ENCODE measurements at regions not wholly inside any gene's neighbourhood (a gene's known extent, or its start where the extent isn't known, plus 50 kb on each side); places are given as distances from the start of the nearest gene placed in this dataset.

DNA sequence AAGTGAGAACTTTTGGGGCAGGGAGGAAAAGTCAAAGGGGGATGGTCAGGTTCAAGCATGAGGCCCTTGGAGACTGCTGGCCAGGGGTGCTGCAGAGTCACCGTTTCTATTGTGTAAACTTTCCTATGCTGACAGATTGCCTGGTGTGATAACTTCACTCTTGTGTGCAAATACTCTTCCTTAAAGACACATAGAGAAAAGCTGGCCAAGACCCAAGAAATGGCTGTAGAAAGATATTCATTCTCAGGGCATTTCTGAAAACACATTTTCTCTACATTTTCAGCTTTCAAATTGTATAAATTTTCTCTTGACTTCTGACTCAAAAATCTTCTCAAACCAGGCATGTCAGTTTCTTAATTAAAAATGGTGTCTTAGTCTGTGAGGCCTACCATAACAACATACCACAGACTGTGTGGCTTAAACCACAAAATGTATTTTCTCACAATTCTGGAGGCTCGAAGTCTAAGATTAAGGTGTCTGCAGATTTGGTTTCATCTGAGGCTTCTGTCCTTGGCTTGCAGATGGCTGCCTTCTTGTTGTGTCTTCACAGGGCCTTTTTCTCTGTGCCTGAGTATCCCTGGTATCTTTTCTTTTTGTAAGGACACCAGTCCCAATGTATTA, 304.5 kb downstream of the KCNRG start:
- no peak for DNase-seq (ENCODE audit: low spot score)

DNA sequence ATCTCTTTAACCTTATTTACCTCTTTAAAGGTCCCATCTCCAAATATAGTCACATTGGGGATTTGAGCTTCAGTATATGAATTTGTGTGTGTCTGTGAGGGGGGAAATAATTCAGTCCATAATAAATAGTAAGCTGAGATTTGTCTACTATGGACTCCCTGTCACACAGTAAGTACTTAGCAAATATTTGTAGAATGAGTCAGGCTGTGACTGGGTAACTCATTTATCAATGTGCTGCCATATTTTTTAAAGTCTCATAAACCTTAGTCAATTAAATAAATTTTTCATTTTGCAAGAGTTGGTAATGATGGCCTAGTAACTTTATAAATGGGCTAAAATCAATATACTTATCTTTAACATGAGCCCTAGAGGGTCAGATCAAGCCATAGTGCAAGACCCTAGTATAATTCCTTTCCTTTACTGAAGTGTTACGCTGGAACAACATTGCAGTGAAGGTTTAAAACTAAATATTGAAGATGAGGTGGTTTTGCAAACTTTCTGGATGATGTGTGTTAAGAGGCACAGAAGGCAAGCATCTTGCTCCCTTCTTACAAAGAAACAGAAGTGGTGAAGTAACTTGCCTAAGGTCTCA, 305.1 kb downstream of the KCNRG start:
- DNase-seq (ENCODE audit: low spot score), result peak; percentile 46

DNA sequence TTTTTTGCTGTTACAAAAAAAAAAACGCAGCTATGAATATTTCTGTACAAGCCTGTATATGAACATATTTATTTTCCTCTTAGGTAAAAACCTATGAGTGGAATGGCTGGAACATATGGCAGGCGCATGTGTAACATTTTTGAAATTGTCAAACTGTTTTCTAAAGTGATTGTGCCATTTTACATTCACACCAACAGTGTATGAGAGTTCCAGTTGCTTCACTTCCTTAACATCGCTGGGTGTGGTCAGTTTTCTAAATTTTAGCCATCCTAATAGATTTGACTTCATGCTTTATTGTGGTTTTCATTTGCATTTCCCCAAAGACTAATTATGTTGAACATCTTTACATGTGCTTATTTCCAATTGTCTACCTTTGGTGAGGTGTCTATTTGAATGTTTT, 306.8 kb downstream of the KCNRG start:
- no peak for DNase-seq (ENCODE audit: low spot score)

DNA sequence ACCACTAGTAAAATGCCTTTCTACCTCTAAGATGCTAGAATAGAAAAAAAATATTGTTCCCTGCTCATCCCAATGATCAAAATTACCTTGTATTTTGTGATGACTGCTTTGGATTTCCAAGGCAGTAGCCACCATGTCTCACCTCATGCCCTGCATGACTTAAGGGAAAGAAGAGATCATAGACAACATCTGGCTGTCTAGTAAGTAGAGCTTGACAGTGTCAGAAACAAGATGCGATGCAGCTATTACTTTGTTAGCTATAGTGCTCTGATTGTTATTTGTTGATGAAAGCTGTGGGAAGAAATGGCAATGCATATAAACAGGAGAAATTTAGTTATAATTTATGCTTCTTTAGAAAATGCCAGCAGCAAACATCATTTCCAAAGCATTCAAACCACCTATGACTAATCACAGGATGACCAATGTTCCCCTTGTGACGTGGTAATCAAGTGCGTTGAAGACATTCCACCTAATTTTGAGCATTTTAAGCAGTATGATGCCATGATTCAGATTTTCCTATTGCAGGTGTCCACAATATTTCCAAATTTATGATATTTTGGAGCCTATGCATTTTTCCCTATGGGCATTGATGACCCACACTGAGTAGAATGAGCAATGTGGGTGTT, 308.3 kb downstream of the KCNRG start:
- DNase-seq (ENCODE audit: low spot score), result no peak

DNA sequence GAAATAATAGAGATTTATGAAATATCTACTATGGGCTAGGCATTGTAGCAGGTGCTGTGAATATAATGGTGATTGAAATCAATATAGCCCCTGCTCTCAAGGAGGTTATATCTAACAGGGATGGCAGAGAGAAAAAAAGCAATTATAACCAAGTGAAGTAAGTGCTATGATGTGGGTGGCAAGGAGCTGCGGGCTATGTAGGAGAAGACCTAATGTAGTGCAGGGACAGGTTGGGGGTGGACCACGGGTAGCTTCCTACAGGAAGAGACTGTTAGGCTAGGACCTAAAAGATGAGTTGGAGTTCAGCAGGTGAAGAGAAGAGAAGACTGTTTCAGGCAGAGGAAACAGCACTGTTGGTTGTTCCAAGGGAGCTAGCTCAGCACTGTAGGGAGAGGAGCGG, 311.0 kb downstream of the KCNRG start:
- no peak for DNase-seq (ENCODE audit: low spot score)

DNA sequence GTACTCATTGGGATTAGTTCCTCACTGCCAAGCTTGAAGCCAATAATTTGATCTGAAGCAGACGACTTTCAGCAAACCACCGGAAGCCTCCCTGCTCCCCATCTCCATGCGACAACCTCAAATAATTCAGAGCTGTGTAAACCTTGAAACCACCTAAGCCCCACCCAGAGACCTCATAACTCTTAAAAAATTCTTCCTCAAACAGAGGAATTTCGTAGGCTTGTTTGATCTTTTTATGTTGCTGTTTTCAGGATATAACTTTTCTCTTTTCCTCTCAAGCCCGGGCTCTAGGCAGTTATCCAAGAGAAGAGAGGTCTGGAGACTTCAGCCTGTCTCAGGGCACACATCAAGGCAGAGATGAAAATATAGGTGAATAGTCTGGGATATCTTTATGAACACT, 311.6 kb downstream of the KCNRG start:
- DNase-seq (ENCODE audit: low spot score), result peak; percentile 51

DNA sequence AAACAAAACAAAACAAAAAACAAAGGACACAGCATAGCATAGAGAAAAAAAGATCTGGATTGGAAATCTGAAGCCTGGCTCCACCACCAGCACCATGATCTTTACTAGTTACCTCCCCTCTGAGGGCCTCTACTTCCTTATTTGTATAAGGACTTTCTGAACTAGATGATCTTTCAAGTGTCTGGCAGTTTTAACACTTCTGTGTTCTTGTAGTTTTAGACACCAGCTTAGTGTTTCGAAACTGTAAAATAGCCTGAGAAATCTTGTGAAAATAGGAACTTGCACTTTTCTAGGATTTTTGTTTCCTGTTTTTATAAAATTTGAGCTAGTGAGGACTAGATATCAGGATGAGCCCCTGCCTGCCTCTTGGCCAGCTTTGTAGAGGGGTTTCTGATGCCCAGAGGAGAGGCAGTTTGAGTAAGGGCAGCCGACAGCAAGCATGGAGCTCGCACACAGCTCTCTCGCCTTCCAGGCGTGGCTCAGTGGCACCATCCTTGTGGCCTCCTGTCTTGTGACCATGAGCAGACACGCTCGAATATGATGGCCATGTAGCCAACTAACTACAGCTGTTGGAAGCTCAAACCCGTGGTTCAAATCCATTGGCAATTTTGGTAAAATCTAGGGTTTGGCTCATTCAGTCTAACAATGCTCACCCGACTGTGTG, 319.0 kb downstream of the KCNRG start:
- DNase-seq (ENCODE audit: low spot score), result no peak

DNA sequence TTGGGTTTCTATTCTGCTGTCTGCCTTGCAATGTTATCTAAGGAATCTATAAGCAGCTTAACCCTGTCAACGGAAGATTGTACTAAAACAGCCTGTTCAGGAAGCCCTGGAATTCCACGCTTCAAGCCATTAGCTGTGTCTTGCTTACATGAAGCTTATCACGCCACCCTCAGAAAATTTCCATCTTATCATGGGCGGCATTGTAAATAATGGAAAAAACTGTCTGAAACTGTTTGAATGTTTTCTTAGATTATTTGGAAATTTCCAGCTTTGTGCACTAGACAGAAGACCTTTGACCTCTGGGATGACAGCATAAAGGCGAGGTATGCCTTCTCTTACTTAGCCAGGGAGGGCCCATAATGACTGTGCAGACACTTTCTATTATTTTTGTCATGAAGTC, 319.7 kb downstream of the KCNRG start:
- no peak for DNase-seq (ENCODE audit: low spot score)

DNA sequence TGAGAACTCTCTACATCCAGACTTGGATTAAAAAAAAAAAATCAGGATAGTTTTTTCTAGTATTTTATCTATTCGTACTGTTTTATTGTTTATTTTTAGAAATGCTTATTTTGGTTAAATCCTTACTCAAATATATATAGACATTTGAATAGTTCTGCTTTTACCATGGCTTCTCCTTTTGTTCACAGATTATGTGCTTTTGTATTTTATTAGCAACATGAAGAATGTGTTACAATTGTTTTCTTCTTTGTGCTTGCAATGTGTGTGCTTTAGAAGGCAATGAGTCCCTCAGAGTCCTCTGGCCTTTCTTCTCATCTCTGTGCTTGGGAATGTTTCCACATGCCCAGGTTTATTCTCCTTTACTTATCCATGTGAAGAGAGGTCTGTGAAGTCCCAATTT, 324.0 kb downstream of the KCNRG start:
- DNase-seq (ENCODE audit: low spot score), result no peak

DNA sequence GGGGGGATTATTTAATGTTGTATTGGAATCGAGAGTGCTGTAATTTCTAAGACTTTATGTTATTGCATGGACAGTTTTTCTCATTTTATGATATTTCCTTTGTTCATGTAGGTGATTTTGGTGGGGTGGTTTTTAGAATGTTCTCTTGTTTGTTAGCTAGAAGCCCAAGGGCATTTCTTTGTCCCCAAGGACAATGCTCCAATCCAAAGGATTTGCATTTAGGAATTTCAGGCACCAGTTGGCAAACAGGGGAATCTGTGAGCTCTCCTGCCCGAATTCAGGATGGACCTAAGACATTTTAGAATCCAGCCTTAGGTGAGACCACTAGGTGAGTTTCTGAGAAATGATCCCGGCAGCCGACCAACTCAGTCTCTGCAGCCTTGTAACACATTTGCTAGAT, 324.9 kb downstream of the KCNRG start:
- DNase-seq (ENCODE audit: low spot score), result no peak

DNA sequence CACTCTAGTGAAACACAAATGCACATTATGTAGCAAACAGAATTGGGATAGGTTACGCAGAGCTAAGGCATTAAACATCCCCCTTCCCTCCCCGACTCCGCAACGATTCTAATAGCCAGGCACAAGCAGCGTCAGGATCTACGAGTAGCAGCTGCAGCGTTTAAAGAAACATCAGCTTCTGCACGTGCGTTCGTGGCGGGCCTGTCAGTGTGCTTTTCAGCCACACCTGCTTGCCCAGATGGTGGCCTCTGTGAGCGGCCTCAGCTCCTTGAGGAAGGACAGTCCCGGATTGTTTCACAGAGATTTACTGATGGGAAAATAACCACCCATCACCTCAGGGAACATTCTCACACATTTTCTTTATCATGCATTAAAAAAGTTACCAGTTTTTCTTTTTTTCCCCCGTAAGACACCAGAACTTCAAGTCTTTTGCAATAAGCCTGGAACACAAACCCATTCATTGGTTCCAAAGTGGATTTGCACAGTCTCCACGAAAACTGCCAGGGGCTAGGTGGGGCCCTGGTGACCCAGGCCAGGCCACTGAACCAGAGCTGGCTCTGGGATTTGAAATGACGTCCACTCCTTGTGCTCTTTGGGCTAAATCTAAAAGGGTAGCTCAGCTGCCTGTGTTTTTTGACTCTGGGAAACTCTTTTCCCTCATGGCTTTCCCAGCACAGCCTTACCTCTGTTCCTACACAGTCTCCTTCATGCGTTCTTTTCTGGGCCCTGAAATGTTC, 325.5 kb downstream of the KCNRG start:
- no peak for DNase-seq (ENCODE audit: low spot score)

DNA sequence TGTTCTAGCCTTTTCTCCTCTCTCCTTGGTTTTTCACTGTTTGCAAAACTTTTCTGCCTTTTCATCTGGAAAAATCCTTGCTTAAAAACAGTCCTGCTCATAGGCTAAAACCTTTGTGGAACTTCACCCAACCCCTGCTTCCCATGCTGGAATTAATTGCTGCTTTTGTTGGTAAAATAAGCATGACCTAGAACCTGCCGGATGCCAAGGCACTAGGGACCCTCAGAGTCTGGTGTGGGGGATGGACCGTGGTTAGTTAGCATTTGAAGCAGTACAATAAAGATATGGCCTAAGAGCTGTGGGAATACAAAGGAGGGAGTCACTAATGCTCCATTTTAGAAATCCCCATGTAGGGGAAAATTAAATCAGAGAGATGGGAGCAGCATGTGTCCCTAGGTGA, 326.3 kb downstream of the KCNRG start:
- DNase-seq (ENCODE audit: low spot score), result no peak

DNA sequence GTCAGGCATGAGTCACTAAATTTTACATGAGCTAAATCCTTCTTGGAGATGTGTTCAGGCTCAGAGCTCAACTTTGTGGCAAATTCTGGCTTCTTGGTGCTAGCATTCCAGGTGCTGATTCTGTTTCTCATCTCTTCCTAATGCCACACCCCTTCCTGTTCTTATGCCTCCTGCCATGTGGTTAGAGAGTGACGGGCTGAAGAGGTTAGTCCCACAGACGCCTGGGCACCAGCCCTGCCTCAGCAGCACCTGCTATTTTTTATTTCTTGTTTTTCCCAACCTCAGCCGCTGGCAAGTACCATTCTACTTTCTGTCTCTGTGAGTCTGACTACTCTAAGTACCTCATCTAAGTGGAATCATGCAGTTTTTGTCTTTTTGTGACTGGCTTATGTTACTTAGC, 329.5 kb downstream of the KCNRG start:
- peak; percentile 6 for DNase-seq (ENCODE audit: low spot score)

DNA sequence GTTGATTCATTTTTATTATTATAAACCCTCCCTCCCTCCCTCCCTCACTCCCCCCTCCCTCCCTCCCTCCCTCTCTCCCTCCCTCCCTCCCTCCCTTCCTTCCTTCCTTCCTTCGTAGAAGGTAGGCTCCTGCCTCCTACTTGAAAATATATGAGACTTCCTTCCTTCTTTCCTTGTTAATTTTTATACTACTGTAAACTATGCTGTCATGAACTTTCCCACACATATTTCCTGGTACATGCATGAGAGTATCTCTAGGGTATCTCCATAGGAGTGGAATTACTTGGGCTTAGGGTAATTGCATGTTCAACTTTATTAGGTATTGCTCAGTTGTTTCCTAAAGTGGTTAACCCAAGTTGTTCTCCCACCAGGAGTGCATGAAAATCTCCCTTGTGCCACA, 330.6 kb downstream of the KCNRG start:
- DNase-seq (ENCODE audit: low spot score), result no peak

DNA sequence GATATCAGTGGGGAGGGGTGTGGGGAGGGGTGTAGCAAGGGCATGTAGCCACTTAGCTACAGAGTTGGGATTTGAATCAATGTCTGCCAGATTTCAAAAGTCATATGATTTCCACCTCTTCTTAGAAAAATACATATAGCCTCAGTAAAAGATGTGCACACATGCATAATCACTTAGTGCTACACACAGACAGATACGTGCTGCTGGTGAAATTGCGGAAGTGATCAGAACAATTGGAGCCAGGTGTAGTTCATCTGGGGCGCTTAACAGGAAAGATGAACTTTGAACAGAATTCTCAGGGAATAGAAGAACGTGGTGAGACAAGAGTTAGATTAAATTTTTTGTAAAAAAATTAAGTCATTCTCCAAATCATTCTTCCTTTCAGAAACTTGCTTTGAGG, 333.1 kb downstream of the KCNRG start:
- DNase-seq (ENCODE audit: low spot score), result no peak

DNA sequence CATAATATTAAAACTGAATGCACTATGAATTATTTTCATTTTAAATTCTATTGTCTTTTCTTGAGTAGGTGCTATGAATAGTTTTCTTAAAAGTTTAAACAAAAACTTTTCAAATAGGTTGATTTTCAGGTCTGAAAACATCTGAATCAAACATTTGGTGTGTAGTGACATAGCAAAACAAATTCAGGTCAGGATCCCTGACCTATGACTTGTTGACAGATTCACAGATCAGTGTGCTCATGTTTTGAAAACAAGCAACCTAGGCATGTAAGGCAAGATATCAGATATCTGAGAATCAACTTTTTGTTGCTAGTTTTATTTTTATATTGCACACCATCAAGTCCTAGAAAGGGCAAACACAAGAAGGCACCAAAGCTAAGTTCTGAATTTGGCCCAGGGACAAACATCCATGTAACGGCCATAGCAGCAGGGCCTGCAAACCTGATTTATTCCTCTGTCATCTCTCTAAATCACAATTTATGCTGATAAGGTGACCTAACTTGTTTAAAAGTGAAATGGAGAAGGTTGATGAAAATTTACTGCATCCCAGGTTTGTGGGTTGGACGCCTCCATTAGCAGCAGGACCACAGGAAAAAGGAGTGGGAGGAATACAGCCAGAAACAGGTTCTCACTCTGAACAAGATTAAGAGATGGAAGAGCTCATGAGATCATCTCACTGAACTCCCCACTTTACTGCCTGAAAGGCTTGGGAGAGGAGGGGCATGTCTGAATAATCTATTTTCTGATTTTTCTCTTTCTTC, 337.7 kb downstream of the KCNRG start:
- no peak for DNase-seq (ENCODE audit: low spot score)

DNA sequence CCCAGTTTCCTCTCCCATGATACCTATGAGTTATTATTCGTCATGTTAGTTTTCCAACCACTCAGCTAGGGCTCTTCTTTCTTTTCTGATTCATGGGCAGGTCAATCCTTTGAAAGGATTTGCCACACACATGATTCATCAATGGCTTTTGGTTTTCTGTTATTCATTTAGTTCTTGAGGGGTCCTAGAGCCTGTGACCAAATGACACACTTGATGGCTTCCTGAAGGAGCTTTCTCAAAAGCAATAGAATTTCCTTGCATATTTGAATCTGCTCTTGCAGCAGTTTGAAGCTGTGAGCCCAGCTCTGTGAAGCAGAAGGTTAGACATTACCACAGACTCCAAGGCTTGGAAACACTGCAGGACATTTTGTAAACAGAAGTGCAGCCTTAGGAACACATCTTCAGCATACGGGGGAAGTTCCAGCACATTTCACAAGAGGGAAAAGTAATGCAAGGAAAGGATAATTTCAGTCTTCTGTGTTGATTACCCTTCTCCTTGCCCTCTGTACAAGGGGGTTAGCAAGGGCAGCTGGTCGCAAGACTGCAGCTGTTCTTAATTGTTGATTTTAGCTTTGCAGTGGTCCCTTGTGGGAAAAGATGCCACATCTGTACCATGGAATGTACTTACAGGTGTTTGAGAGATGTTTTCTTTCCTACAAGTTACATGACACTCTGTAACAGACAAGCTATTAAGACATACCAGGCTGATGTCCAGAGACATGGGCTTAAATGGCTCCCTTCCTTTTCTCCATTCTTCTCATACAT, 338.6 kb downstream of the KCNRG start:
- no peak for DNase-seq (ENCODE audit: low spot score)

DNA sequence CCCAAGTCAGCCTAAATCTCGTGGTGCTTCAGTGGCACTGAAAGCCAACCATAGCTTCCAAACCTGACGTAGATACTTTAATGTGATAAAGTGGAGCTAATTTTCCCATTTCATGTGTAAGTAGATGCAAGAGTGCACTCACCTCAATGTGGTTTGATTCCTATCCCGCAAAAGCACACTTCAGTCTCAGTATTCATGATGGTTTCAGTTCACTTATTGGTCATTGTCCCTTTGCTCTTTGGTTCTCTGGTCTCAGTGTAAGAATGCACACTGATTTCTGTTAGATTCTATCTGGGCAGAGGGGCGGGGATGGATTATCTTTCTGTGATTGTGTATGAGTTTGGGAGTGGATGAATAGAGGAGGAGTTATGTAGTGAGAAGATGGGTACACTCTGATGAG, 340.6 kb downstream of the KCNRG start:
- DNase-seq (ENCODE audit: low spot score), result no peak

DNA sequence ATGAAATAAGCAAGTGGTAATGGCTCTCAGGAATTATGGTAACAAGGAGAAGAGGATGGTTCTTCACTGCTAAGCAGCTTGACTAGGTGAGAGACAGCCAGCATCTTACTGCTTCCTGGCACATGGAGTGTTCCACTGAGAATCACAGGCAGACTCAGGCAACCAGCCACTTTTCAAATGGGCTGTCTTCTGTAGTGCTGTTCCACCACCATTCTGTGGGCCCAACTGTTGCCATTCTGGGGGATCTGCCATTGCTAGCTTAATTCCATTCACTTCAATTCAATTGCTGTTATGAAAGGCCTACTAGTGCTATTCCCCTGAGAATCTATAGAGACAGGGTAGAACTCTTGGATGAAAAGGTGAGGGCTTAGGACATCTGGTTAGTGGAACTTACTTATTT, 341.9 kb downstream of the KCNRG start:
- no peak for DNase-seq (ENCODE audit: low spot score)

DNA sequence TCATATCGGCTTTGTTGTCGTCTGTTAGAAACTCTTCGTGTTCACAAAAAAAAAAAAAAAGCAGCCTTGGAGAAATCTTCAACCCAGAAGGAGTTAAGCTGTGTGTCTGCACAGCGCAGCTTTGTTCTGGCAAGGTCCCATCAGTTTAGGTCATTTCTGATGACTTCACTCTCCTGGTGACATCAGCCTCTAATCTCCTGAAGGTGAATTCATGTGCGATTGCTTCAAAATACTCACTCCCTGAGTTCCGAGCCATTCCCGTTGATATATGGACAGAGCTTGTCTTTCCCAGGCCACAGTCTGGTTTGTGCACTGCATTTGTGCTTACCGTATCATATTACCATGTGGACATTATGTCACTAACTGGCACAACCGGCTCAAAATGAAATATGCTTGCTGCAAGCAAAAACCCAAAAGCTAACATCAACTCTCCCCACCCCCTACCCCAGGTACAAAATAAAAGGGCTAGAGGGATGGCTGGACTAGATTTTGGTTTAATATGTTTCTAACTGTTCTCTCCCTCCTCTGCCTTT, 342.4 kb downstream of the KCNRG start:
- DNase-seq (ENCODE audit: low spot score), result no peak
